ENCODE measurements at regions not wholly inside any gene's neighbourhood (a gene's known extent, or its start where the extent isn't known, plus 50 kb on each side); places are given as distances from the start of the nearest gene placed in this dataset.
"Not testable (repeated sequence)": the region's sequence is repeated elsewhere in the genome, so short reads cannot be mapped to it uniquely, and the experiment has no call there.

DNA sequence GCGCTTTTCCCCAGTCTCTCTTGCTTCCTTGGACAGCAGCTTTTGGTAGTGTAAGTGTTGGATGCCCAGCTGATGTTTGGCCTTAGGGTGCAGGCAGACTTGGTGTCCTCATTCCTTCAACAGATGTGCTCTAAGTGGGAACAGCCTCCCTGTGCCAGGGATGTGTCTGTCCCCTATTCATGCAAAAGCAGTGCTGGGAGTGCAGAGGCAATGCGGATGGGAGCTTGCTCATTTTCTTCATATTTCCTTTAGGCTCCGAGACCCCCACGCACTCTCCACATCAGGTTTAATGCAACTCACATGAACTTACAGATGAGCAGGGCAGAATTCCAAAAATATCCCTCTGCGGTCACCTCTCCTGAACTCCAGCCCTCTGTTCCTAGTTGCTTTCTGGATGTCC, 96.1 kb downstream of the IER5 start:
- Histone ChIP-seq H3K79me2 (ENCODE audit: control insufficient read depth, insufficient read depth, low read length) (no peaks in the 10 kb centered on the region), H3K27ac (ENCODE audit: control insufficient read depth, insufficient read depth, low read length) (no peak overlapping the region), H3K4me3 (ENCODE audit: control insufficient read depth in 2 of 3, extremely low read depth in 1 of 3, insufficient read depth in 2 of 3, low read depth in 1 of 3, low read length in 3 of 3) (no peak overlapping the region), H3K9me3 (ENCODE audit: control insufficient read depth, low read depth, low read length) (no peaks in the 10 kb centered on the region), H3K27me3 (ENCODE audit: control insufficient read depth, extremely low read depth, insufficient read depth, low read length) (peaks cover 8% of the 10 kb centered on the region), H3K4me1 (ENCODE audit: control insufficient read depth, extremely low read depth, insufficient read depth, low read length) (no peaks in the 10 kb centered on the region), H4K20me1 (ENCODE audit: control insufficient read depth, extremely low read depth, insufficient read depth, low read length) (no peaks in the 10 kb centered on the region), H3K36me3 (ENCODE audit: control insufficient read depth in 2 of 2, extremely low read depth in 1 of 2, insufficient read depth in 2 of 2, low read length in 2 of 2) (no peaks in the 10 kb centered on the region), H3K9ac (ENCODE audit: control insufficient read depth, extremely low read depth, insufficient read depth, low read length) (no peak overlapping the region), H3K4me2 (ENCODE audit: control insufficient read depth, extremely low read depth, insufficient read depth, low read depth, low read length) (no peak overlapping the region), H2AFZ (ENCODE audit: control insufficient read depth, low read length) (no peak overlapping the region), H3K9me1 (ENCODE audit: control insufficient read depth, extremely low read depth, insufficient read depth, low read length) (no peaks in the 10 kb centered on the region)
- no peak for DNase-seq (ENCODE audit: low read depth, low spot score)
- no peak for TF ChIP-seq EZH2 (IDR thresholded peaks at IDR 0.05; ENCODE audit: low read length)
- TF ChIP-seq, protein P1, sequence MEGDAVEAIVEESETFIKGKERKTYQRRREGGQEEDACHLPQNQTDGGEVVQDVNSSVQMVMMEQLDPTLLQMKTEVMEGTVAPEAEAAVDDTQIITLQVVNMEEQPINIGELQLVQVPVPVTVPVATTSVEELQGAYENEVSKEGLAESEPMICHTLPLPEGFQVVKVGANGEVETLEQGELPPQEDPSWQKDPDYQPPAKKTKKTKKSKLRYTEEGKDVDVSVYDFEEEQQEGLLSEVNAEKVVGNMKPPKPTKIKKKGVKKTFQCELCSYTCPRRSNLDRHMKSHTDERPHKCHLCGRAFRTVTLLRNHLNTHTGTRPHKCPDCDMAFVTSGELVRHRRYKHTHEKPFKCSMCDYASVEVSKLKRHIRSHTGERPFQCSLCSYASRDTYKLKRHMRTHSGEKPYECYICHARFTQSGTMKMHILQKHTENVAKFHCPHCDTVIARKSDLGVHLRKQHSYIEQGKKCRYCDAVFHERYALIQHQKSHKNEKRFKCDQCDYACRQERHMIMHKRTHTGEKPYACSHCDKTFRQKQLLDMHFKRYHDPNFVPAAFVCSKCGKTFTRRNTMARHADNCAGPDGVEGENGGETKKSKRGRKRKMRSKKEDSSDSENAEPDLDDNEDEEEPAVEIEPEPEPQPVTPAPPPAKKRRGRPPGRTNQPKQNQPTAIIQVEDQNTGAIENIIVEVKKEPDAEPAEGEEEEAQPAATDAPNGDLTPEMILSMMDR (optimal IDR thresholded peaks at IDR 0.05 in 1 of 3, IDR thresholded peaks at IDR 0.05 in 1 of 3, conservative IDR thresholded peaks at IDR 0.05 in 1 of 3; ENCODE audit: extremely low read depth in 1 of 3, insufficient read depth in 2 of 3, low read length in 3 of 3), result no peak
- no peak for FAIRE-seq
- dilution Hi-C loops (cut with MboI; ENCODE audit: extremely low pct_ligation_motif_present, low sequenced_read_pairs), result no loop called here

DNA sequence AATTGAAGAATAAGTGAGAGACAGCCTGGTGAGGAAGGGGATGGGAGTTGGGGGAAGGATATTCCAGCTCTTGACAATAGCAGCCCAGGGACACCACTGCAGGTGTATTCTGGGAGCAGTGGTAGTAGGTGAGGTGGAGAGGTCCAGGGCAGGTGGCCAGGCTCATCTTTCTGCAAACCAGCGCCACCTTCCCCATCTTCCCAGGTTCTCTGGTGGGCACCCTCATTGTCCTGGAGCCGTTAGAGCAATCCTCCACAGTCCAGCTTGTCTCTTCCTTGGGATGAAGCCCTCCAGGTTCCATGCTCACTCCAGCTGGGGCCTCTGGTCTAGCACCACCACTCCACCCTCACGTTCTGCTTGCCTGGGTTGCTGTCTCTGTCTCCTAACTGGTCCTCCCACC, 97.0 kb downstream of the IER5 start:
- dilution Hi-C loops (cut with MboI; ENCODE audit: extremely low pct_ligation_motif_present, low sequenced_read_pairs), result no loop called here
- no peaks in the 10 kb centered on the region for H3K9me1 ChIP-seq (ENCODE audit: control insufficient read depth, extremely low read depth, insufficient read depth, low read length)
- no peaks in the 10 kb centered on the region for H3K9me3 ChIP-seq (ENCODE audit: control insufficient read depth, low read depth, low read length)
- peaks cover under 1% of the 10 kb centered on the region for H3K27me3 ChIP-seq (ENCODE audit: control insufficient read depth, extremely low read depth, insufficient read depth, low read length)
- no peaks in the 10 kb centered on the region for H3K4me1 ChIP-seq (ENCODE audit: control insufficient read depth, extremely low read depth, insufficient read depth, low read length)
- DNase-seq (ENCODE audit: low read depth, low spot score) (no peak), FAIRE-seq (no peak)
- no peak overlapping the region for H3K4me3 ChIP-seq (ENCODE audit: control insufficient read depth in 2 of 3, extremely low read depth in 1 of 3, insufficient read depth in 2 of 3, low read depth in 1 of 3, low read length in 3 of 3)
- no peak overlapping the region for H3K4me2 ChIP-seq (ENCODE audit: control insufficient read depth, extremely low read depth, insufficient read depth, low read depth, low read length)
- H4K20me1 ChIP-seq (ENCODE audit: control insufficient read depth, extremely low read depth, insufficient read depth, low read length), result no peaks in the 10 kb centered on the region
- no peak overlapping the region for H2AFZ ChIP-seq (ENCODE audit: control insufficient read depth, low read length)
- H3K36me3 ChIP-seq (ENCODE audit: control insufficient read depth in 2 of 2, extremely low read depth in 1 of 2, insufficient read depth in 2 of 2, low read length in 2 of 2), result no peaks in the 10 kb centered on the region
- TF ChIP-seq, protein P1 (optimal IDR thresholded peaks at IDR 0.05 in 1 of 3, IDR thresholded peaks at IDR 0.05 in 1 of 3, conservative IDR thresholded peaks at IDR 0.05 in 1 of 3; ENCODE audit: extremely low read depth in 1 of 3, insufficient read depth in 2 of 3, low read length in 3 of 3), result no peak
- TF ChIP-seq EZH2 (IDR thresholded peaks at IDR 0.05; ENCODE audit: low read length), result no peak
- no peak overlapping the region for H3K27ac ChIP-seq (ENCODE audit: control insufficient read depth, insufficient read depth, low read length)
- H3K9ac ChIP-seq (ENCODE audit: control insufficient read depth, extremely low read depth, insufficient read depth, low read length), result no peak overlapping the region
- H3K79me2 ChIP-seq (ENCODE audit: control insufficient read depth, insufficient read depth, low read length), result no peaks in the 10 kb centered on the region

DNA sequence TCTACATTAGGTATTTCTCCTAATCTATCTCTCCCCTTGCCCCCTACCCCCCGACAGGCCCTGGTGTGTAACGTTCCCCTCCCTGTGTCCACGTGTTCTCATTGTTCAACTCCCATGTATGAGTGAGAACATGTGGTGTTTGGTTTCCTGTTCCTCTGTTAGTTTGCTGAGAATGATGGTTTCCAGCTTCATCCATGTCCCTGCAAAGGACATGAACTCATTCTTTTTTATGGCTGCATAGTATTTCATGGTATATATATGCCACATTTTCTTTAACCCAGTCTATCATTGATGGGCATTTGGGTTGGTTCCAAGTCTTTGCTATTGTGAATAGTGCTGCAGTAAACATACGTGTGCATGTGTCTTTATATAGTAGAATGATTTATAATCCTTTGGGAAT, 97.6 kb downstream of the IER5 start:
- H3K4me3 ChIP-seq (ENCODE audit: control insufficient read depth in 2 of 3, extremely low read depth in 1 of 3, insufficient read depth in 2 of 3, low read depth in 1 of 3, low read length in 3 of 3); H3K79me2 ChIP-seq (ENCODE audit: control insufficient read depth, insufficient read depth, low read length); DNase-seq (ENCODE audit: low read depth, low spot score); H3K9me1 ChIP-seq (ENCODE audit: control insufficient read depth, extremely low read depth, insufficient read depth, low read length); H3K4me2 ChIP-seq (ENCODE audit: control insufficient read depth, extremely low read depth, insufficient read depth, low read depth, low read length); H3K9me3 ChIP-seq (ENCODE audit: control insufficient read depth, low read depth, low read length); H3K36me3 ChIP-seq (ENCODE audit: control insufficient read depth in 2 of 2, extremely low read depth in 1 of 2, insufficient read depth in 2 of 2, low read length in 2 of 2); FAIRE-seq; H2AFZ ChIP-seq (ENCODE audit: control insufficient read depth, low read length); H3K27ac ChIP-seq (ENCODE audit: control insufficient read depth, insufficient read depth, low read length); H3K27me3 ChIP-seq (ENCODE audit: control insufficient read depth, extremely low read depth, insufficient read depth, low read length); H3K4me1 ChIP-seq (ENCODE audit: control insufficient read depth, extremely low read depth, insufficient read depth, low read length); dilution Hi-C loops (cut with MboI; ENCODE audit: extremely low pct_ligation_motif_present, low sequenced_read_pairs); H4K20me1 ChIP-seq (ENCODE audit: control insufficient read depth, extremely low read depth, insufficient read depth, low read length); H3K9ac ChIP-seq (ENCODE audit: control insufficient read depth, extremely low read depth, insufficient read depth, low read length): not testable (repeated sequence)
